ENCODE measurements at regions not wholly inside any gene's neighbourhood (a gene's known extent, or its start where the extent isn't known, plus 50 kb on each side); places are given as distances from the start of the nearest gene placed in this dataset.

DNA sequence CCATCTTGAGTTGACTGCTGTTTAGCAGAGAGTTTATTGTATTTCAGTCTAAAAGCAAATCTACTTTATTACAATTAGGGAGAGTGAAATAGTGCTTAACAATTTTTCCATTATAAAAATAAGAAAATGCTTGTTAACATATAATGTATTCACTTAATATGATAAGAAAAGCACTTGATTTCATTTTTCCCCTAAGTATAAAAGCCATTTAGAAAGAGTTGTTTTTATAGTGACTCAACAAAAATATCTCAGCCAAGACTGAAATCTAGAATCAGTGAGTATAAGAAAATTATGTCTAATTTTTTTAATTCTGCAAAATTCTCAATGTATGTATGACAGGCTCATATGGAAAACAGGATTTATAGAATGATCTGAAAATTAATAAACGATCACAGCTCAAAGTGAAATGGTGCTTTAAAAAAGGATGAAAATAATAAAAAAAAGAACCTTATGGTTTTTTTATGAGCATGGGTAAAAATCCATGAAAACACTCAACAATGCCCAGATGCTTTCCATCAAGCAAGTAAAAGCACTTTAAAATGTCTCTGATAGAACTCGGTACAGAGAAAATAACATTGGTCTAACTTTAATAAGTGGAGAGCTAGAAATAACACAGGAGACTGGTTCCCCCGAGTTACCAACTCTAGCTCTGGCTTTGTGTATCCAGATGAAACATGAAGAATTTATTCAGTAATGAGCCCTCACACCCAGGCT, 1057.8 kb upstream of the WWC1 start:
- ChIA-PET POLR2A (no interaction called here), CTCF (no interaction called here)
- DNase-seq (no peak), ATAC-seq (no peak)
- H3K9me3 ChIP-seq (ENCODE audit: control insufficient read depth in 2 of 3, low read length in 3 of 3) = peaks cover 0 to 24% (median 0%) of the 10 kb centered on the region in 3 experiments
- Mint-ChIP-seq H3K27me3 (no peaks in the 10 kb centered on the region), H3K4me1 (no peaks in the 10 kb centered on the region), H3K4me3 (no peak overlapping the region), H3K27ac (no peak overlapping the region), H3K36me3 (no peaks in the 10 kb centered on the region), H3K9me3 (peaks cover 4 to 20% (median 10%) of the 10 kb centered on the region in 11 donors)
- no peak overlapping the region for H3K4me3 ChIP-seq (ENCODE audit: low read length)
- H3K27me3 ChIP-seq (ENCODE audit: control insufficient read depth in 2 of 2, insufficient read depth in 2 of 2, low read length in 2 of 2) = no peaks in the 10 kb centered on the region
- no peaks in the 10 kb centered on the region for H3K4me1 ChIP-seq (ENCODE audit: control insufficient read depth in 2 of 2, insufficient read depth in 2 of 2, low read length in 2 of 2)
- no peaks in the 10 kb centered on the region for H3K36me3 ChIP-seq (ENCODE audit: control insufficient read depth in 2 of 3, insufficient read depth in 3 of 3, low read length in 3 of 3)
- intact Hi-C loops (cut with micrococcal nuclease) = no loop called here
- H3K27ac ChIP-seq (ENCODE audit: low read depth, low read length) = no peak overlapping the region

DNA sequence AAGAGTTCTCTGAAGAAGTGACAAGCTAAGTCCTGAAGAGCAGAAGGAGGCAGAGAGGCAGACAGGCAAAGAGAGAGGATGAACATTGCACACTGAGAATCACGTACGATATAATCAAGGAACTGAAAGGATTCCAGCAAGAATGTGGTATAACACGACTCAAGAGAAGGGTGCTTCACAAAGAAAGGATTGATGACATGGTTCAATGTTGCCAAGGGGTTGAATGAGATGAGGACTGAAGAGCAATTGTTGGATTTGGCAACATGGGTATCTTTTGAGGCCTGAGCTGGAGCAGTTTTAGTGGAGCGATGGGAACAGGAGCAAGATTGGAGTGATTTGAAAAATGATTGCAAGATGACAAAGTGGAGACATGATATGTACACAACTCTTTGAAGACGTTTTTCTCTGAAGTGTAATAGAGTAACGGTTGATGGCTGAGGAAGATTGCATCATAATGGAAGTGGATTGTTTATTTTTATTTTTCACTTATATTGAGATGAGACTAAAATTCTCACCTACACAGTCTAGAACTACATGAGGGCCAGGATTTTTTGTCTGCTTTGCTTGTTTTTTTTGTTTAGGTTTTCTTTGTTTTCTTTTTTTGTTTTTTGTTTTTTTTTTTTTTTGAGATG, 1049.9 kb upstream of the WWC1 start:
- no peaks in the 10 kb centered on the region for H3K9me3 ChIP-seq (ENCODE audit: control insufficient read depth in 2 of 3, low read length in 3 of 3)
- intact Hi-C loops (cut with micrococcal nuclease) = no loop called here
- CTCF ChIA-PET = no interaction called here

DNA sequence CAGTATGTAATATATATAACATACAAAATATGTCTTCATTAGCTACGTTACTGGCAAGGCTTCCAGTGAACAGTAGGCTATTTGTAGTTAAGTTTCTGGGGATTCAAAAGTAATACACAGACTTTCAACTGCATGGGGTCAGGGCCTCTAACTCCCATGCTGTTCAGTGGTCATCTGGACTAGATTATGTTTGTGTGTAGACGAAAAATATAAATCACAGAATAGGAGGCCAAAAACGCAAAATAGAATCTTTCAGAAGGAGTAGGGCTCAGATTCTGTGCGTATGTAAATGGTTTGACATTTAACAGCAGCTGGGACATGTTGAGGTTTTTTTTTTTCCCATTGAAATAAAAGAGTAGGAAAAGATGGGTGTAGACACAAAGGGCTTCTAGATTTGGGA, 1048.7 kb upstream of the WWC1 start:
- no peaks in the 10 kb centered on the region for H3K4me1 ChIP-seq (ENCODE audit: control insufficient read depth in 2 of 2, insufficient read depth in 2 of 2, low read length in 2 of 2)
- no peak overlapping the region for H3K4me3 Mint-ChIP-seq
- ATAC-seq (no peak), DNase-seq (no peak)
- intact Hi-C loops (cut with micrococcal nuclease) = no loop called here
- no peaks in the 10 kb centered on the region for H3K27me3 ChIP-seq (ENCODE audit: control insufficient read depth in 2 of 2, insufficient read depth in 2 of 2, low read length in 2 of 2)
- H3K9me3 ChIP-seq (ENCODE audit: control insufficient read depth in 2 of 3, low read length in 3 of 3) = no peaks in the 10 kb centered on the region
- H3K9me3 Mint-ChIP-seq = peaks cover 0 to 19% (median 10%) of the 10 kb centered on the region in 11 donors
- no peaks in the 10 kb centered on the region for H3K4me1 Mint-ChIP-seq
- ChIA-PET POLR2A (no interaction called here), CTCF (no interaction called here)
- H3K4me3 ChIP-seq (ENCODE audit: low read length) = no peak overlapping the region
- H3K36me3 ChIP-seq (ENCODE audit: control insufficient read depth in 2 of 3, insufficient read depth in 3 of 3, low read length in 3 of 3) = no peaks in the 10 kb centered on the region
- H3K27ac Mint-ChIP-seq = no peak overlapping the region
- H3K27me3 Mint-ChIP-seq = peaks cover 0 to 4% (median 0%) of the 10 kb centered on the region in 5 donors
- no peak overlapping the region for H3K27ac ChIP-seq (ENCODE audit: low read depth, low read length)
- H3K36me3 Mint-ChIP-seq = no peaks in the 10 kb centered on the region

More for the DNA sequence above, 1049.9 kb upstream of the WWC1 start:
- no peaks in the 10 kb centered on the region for H3K27me3 ChIP-seq (ENCODE audit: control insufficient read depth in 2 of 2, insufficient read depth in 2 of 2, low read length in 2 of 2)
- Mint-ChIP-seq H3K36me3 (no peaks in the 10 kb centered on the region), H3K27me3 (peaks cover 0 to 4% (median 0%) of the 10 kb centered on the region in 5 donors), H3K27ac (no peak overlapping the region), H3K4me3 (no peak overlapping the region), H3K4me1 (no peaks in the 10 kb centered on the region), H3K9me3 (peaks cover 0 to 19% (median 10%) of the 10 kb centered on the region in 11 donors)
- ATAC-seq (no peak), DNase-seq (no peak)
- H3K4me3 ChIP-seq (ENCODE audit: low read length) = no peak overlapping the region
- no peak overlapping the region for H3K27ac ChIP-seq (ENCODE audit: low read depth, low read length)
- POLR2A ChIA-PET = no interaction called here
- H3K36me3 ChIP-seq (ENCODE audit: control insufficient read depth in 2 of 3, insufficient read depth in 3 of 3, low read length in 3 of 3) = no peaks in the 10 kb centered on the region
- H3K4me1 ChIP-seq (ENCODE audit: control insufficient read depth in 2 of 2, insufficient read depth in 2 of 2, low read length in 2 of 2) = no peaks in the 10 kb centered on the region

DNA sequence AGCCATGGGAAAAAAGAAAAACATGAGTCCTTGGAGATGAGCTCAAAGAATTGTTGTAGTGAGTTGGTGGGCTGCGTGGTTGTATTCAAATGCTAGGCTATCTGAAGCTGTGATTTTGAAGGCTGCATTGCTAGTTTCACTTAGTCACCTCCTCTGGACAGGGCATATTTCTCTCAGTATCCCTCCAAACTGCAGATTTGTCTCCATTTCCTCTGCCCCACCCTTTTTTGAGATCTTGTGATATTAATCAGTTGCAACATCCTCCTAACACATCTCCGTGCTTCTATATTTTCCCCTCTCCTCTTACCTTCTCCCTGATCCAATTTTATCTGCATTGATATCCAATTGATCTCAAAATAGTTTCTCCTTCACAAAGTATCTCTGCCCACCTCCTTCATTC, 1048.0 kb upstream of the WWC1 start:
- Histone ChIP-seq H3K27ac (ENCODE audit: low read depth, low read length) (no peak overlapping the region), H3K4me3 (ENCODE audit: low read length) (no peak overlapping the region), H3K9me3 (ENCODE audit: control insufficient read depth in 2 of 3, low read length in 3 of 3) (no peaks in the 10 kb centered on the region), H3K27me3 (ENCODE audit: control insufficient read depth in 2 of 2, insufficient read depth in 2 of 2, low read length in 2 of 2) (no peaks in the 10 kb centered on the region), H3K36me3 (ENCODE audit: control insufficient read depth in 2 of 3, insufficient read depth in 3 of 3, low read length in 3 of 3) (no peaks in the 10 kb centered on the region), H3K4me1 (ENCODE audit: control insufficient read depth in 2 of 2, insufficient read depth in 2 of 2, low read length in 2 of 2) (no peaks in the 10 kb centered on the region)
- Mint-ChIP-seq H3K27me3 (peaks cover 0 to 4% (median 0%) of the 10 kb centered on the region in 5 donors), H3K4me3 (no peak overlapping the region), H3K4me1 (no peaks in the 10 kb centered on the region), H3K27ac (no peak overlapping the region), H3K9me3 (peaks cover 0 to 19% (median 9%) of the 10 kb centered on the region in 11 donors), H3K36me3 (no peaks in the 10 kb centered on the region)
- ChIA-PET POLR2A (no interaction called here), CTCF (no interaction called here)
- intact Hi-C loops (cut with micrococcal nuclease) = no loop called here
- ATAC-seq (no peak), DNase-seq (no peak)

DNA sequence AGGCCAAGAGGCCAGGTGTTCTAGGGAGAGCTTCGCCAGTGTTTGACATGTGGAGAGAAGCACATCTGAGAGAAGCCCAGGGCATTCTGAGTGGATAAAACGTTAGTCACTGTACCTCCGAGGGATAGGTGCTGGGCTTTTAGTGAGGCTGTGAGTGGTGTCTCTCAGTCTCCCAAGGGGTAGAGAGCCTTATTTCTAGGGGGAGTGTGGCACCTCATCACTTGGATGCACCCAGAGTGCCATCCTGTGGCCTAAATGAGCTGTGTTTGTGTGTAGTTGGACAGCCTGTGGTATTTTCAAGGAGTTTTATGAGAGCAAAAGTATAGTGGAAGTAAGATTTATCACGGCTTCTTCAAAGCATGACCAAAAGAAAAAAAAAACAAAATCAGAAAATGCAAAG, 1046.9 kb upstream of the WWC1 start:
- ChIA-PET POLR2A (no interaction called here), CTCF (no interaction called here)
- no peaks in the 10 kb centered on the region for H3K4me1 Mint-ChIP-seq
- H3K27ac ChIP-seq (ENCODE audit: low read depth, low read length) = no peak overlapping the region
- peaks cover 0 to 4% (median 0%) of the 10 kb centered on the region in 5 donors for H3K27me3 Mint-ChIP-seq
- H3K4me3 Mint-ChIP-seq = no peak overlapping the region
- no peaks in the 10 kb centered on the region for H3K36me3 Mint-ChIP-seq
- H3K9me3 Mint-ChIP-seq = peaks cover 0 to 29% (median 9%) of the 10 kb centered on the region in 11 donors
- intact Hi-C loops (cut with micrococcal nuclease) = no loop called here
- no peak overlapping the region for H3K27ac Mint-ChIP-seq
- no peaks in the 10 kb centered on the region for H3K36me3 ChIP-seq (ENCODE audit: control insufficient read depth in 2 of 3, insufficient read depth in 3 of 3, low read length in 3 of 3)
- no peaks in the 10 kb centered on the region for H3K27me3 ChIP-seq (ENCODE audit: control insufficient read depth in 2 of 2, insufficient read depth in 2 of 2, low read length in 2 of 2)
- H3K4me3 ChIP-seq (ENCODE audit: low read length) = no peak overlapping the region
- no peak for DNase-seq
- H3K4me1 ChIP-seq (ENCODE audit: control insufficient read depth in 2 of 2, insufficient read depth in 2 of 2, low read length in 2 of 2) = no peaks in the 10 kb centered on the region
- H3K9me3 ChIP-seq (ENCODE audit: control insufficient read depth in 2 of 3, low read length in 3 of 3) = no peaks in the 10 kb centered on the region
- no peak for ATAC-seq

DNA sequence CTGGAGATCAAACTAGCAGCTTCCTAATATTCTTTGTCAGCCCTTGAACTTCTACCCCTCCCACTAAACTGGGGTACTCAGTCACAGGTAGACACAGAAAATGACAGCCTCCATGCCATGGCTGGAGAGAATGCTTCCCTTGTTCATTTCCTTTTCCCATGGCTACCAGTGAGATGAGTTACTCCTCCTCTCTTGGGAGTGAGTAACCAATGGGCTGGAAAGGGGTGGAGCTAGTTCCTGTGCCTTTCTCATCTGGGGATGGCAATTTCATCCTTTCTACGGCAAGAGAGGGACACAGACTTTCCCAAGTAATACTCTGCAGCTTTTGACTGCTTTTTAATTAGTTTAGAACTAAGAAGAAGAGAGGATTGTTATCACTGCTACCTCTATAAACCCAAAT, 1045.6 kb upstream of the WWC1 start:
- ChIA-PET CTCF (no interaction called here), POLR2A (no interaction called here)
- intact Hi-C loops (cut with micrococcal nuclease) = no loop called here
- H3K4me3 Mint-ChIP-seq = no peak overlapping the region
- Histone ChIP-seq H3K9me3 (ENCODE audit: control insufficient read depth in 2 of 3, low read length in 3 of 3) (no peaks in the 10 kb centered on the region), H3K27me3 (ENCODE audit: control insufficient read depth in 2 of 2, insufficient read depth in 2 of 2, low read length in 2 of 2) (no peaks in the 10 kb centered on the region), H3K27ac (ENCODE audit: low read depth, low read length) (no peak overlapping the region), H3K4me3 (ENCODE audit: low read length) (no peak overlapping the region), H3K36me3 (ENCODE audit: control insufficient read depth in 2 of 3, insufficient read depth in 3 of 3, low read length in 3 of 3) (no peaks in the 10 kb centered on the region), H3K4me1 (ENCODE audit: control insufficient read depth in 2 of 2, insufficient read depth in 2 of 2, low read length in 2 of 2) (no peaks in the 10 kb centered on the region)
- peaks cover 0 to 4% (median 0%) of the 10 kb centered on the region in 5 donors for H3K27me3 Mint-ChIP-seq
- H3K4me1 Mint-ChIP-seq = no peaks in the 10 kb centered on the region
- H3K27ac Mint-ChIP-seq = no peak overlapping the region
- peaks cover 0 to 32% (median 7%) of the 10 kb centered on the region in 11 donors for H3K9me3 Mint-ChIP-seq
- no peak for DNase-seq
- no peak for ATAC-seq
- no peaks in the 10 kb centered on the region for H3K36me3 Mint-ChIP-seq

DNA sequence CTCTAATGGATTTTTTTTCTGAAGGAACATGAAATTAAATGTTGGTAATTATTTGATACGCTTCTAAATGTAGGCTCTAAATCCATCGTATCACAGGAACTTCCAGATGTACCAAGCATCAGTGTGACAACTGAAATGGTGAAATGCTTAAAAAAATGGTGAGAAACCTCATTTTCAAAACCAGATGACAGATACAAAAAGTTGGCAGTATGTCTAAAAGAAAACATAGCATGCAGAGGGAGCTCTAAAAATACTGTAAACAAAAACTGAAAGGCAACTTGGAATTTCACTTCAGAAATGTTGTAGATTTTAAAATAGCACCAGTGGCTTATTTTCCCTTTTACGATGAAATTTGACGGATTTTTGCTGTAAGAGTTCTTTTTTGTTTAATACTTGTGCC, 1043.6 kb upstream of the WWC1 start:
- Histone ChIP-seq H3K4me1 (ENCODE audit: control insufficient read depth in 2 of 2, insufficient read depth in 2 of 2, low read length in 2 of 2) (no peaks in the 10 kb centered on the region), H3K27me3 (ENCODE audit: control insufficient read depth in 2 of 2, insufficient read depth in 2 of 2, low read length in 2 of 2) (no peaks in the 10 kb centered on the region), H3K4me3 (ENCODE audit: low read length) (no peak overlapping the region), H3K27ac (ENCODE audit: low read depth, low read length) (no peak overlapping the region), H3K9me3 (ENCODE audit: control insufficient read depth in 2 of 3, low read length in 3 of 3) (no peaks in the 10 kb centered on the region), H3K36me3 (ENCODE audit: control insufficient read depth in 2 of 3, insufficient read depth in 3 of 3, low read length in 3 of 3) (no peaks in the 10 kb centered on the region)
- Mint-ChIP-seq H3K27me3 (peaks cover 0 to 4% (median 0%) of the 10 kb centered on the region in 5 donors), H3K36me3 (no peaks in the 10 kb centered on the region), H3K4me3 (no peak overlapping the region), H3K27ac (no peak overlapping the region), H3K9me3 (peaks cover 0 to 19% (median 0%) of the 10 kb centered on the region in 11 donors), H3K4me1 (no peaks in the 10 kb centered on the region)
- ATAC-seq (no peak), DNase-seq (no peak)
- ChIA-PET POLR2A (no interaction called here), CTCF (no interaction called here)
- intact Hi-C loops (cut with micrococcal nuclease) = no loop called here

All from naive thymus-derived CD4-positive, alpha-beta T cell (primary cell).